PC-9 (cell line): ENCODE measurements at regions not wholly inside any gene's neighbourhood (a gene's known extent, or its start where the extent isn't known, plus 50 kb on each side); places are given as distances from the start of the nearest gene placed in this dataset.

Experiments
- BruUV-seq: library from RNA; stranded (reverse); fragments of 400-500 nt; replicated peaks from 2 replicates; lab custom pipeline; 2021; lab: Mats Ljungman, UMichigan
- CTCF ChIA-PET: fragments of 300-600 bp; sonication (Branson Sonifier 250); formaldehyde crosslinking; loops from one replicate; lab custom pipeline; 2022; ENCODE audit warnings: antibody characterized with exemption; lab: Charles Lee
- POLR2A ChIA-PET: fragments of 300-600 bp; sonication (Branson Sonifier 250); formaldehyde crosslinking; loops from one replicate; lab custom pipeline; 2022; ENCODE audit warnings: antibody characterized with exemption; ENCODE audit not compliant: unreplicated experiment; lab: Charles Lee
- DNase-seq, 2 experiments: peaks; one replicate each; pipeline versions ENCODE4 v3.0.0 to v3.0.0-alpha.2; 2015 to 2022; ENCODE audit warnings: mixed read lengths in 1 of 2
- H2AFZ ChIP-seq: fragments of 200-600 bp; sonication (generic); 2 replicates; pipeline ENCODE4 v1.8.1; 2017; ENCODE audit warnings: antibody characterized with exemption
- H3F3A ChIP-seq: fragments of 200-600 bp; sonication (generic); 2 replicates; pipeline ENCODE4 v1.8.1; 2017; ENCODE audit warnings: antibody characterized with exemption, mild to moderate bottlenecking, low read depth; ENCODE audit not compliant: insufficient read depth
- H3K27ac ChIP-seq: fragments of 200-600 bp; sonication (generic); 2 replicates; pipeline ENCODE4 v1.6.1; 2016; ENCODE audit warnings: mixed run types
- H3K27me3 ChIP-seq: fragments of 200-600 bp; sonication (generic); 2 replicates; pipeline ENCODE4 v1.6.1; 2016; ENCODE audit warnings: low read depth, mixed run types; ENCODE audit not compliant: insufficient read depth
- H3K36me3 ChIP-seq: fragments of 200-600 bp; sonication (generic); 2 replicates; pipeline ENCODE4 v1.6.1; 2016; ENCODE audit warnings: low read depth, mixed run types
- H3K4me1 ChIP-seq: fragments of 200-600 bp; sonication (generic); replicated peaks from 2 replicates; pipeline ENCODE4 v1.6.1; 2016; ENCODE audit warnings: mixed run types; ENCODE audit not compliant: insufficient read depth
- H3K4me2 ChIP-seq: fragments of 200-600 bp; sonication (generic); 2 replicates; pipeline ENCODE4 v1.6.1; 2017; ENCODE audit warnings: mixed run types
- H3K4me3 ChIP-seq: fragments of 200-600 bp; sonication (generic); 2 replicates; pipeline ENCODE4 v1.6.1; 2016; ENCODE audit warnings: mixed run types
- H3K79me2 ChIP-seq: fragments of 200-600 bp; sonication (generic); 2 replicates; pipeline ENCODE4 v1.6.1; 2017; ENCODE audit warnings: low read depth, mixed run types
- H3K9me2 ChIP-seq: fragments of 200-600 bp; sonication (generic); 2 replicates; pipeline ENCODE4 v1.8.1; 2017; ENCODE audit warnings: mild to moderate bottlenecking; ENCODE audit not compliant: insufficient read depth
- H3K9me3 ChIP-seq: fragments of 200-600 bp; sonication (generic); 2 replicates; pipeline ENCODE4 v1.8.1; 2016; ENCODE audit warnings: low read depth; ENCODE audit not compliant: insufficient read depth
- H4K20me1 ChIP-seq: fragments of 200-600 bp; sonication (generic); 2 replicates; pipeline ENCODE4 v1.8.1; 2017; ENCODE audit not compliant: insufficient read depth
- CTCF ChIP-seq: fragments of 200-600 bp; sonication (generic); conservative IDR thresholded peaks from 2 replicates; pipeline ENCODE4 v1.6.1; 2017; ENCODE audit warnings: mixed run types, antibody characterized with exemption, mild to moderate bottlenecking, moderate library complexity
- EZH2 ChIP-seq: fragments of 200-600 bp; sonication (generic); IDR thresholded peaks from 2 replicates; pipeline ENCODE4 v1.8.0; 2017; ENCODE audit warnings: antibody characterized with exemption, low read depth
- intact Hi-C: fragments of 100-400 bp; cut with micrococcal nuclease; formaldehyde crosslinking; loops from one replicate; pipeline ENCODE4 v1.10.0; 2022; ENCODE audit not compliant: unreplicated experiment

DNA sequence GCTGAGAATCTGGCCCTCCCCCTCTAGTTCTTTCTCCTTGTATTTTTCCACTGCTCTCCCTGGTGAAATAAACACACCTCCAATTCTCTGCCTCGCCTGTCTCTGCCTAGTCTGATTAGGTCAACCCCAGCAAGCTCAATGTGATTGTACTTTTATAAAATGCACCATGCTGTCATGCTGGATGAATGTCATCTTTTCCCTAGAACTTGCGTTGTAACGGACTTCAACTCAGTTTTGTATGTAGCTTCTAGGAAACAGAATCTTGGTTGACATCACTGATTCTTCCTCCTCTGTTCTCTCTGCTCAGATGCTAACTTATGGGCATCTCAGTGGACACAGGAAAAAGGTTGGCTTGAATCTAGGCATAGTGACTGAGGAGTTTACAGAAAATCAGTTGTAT lies 261.9 kb upstream of the ISX start:
- ChIA-PET POLR2A (no interaction called here), CTCF (no interaction called here)
- peaks cover 50% of the 10 kb centered on the region for H3K27me3 ChIP-seq
- H3F3A ChIP-seq, result no peaks in the 10 kb centered on the region
- H3K79me2 ChIP-seq, result no peaks in the 10 kb centered on the region
- H2AFZ ChIP-seq, result no peak overlapping the region
- no peak overlapping the region for H3K4me2 ChIP-seq
- TF ChIP-seq EZH2 (no peak), CTCF (no peak)
- no peaks in the 10 kb centered on the region for H3K4me1 ChIP-seq
- H3K27ac ChIP-seq, result no peak overlapping the region
- intact Hi-C loops, result no loop called here
- no TSS peak for BruUV-seq
- no peaks in the 10 kb centered on the region for H3K36me3 ChIP-seq
- no peaks in the 10 kb centered on the region for H3K9me2 ChIP-seq
- DNase-seq, result no peak
- no peaks in the 10 kb centered on the region for H3K9me3 ChIP-seq
- no peaks in the 10 kb centered on the region for H4K20me1 ChIP-seq
- H3K4me3 ChIP-seq, result no peak overlapping the region

- CTCF ChIA-PET, result no interaction called here
Measured at GRCh38 chr22:34804604-34805003, 261.4 kb upstream of the ISX start.

GRCh38 chr22:34805771-34806170 lies 260.2 kb upstream of the ISX start:
- Histone ChIP-seq H3K4me2 (no peak overlapping the region), H3K79me2 (no peaks in the 10 kb centered on the region), H3K9me3 (no peaks in the 10 kb centered on the region), H3K27ac (no peak overlapping the region), H2AFZ (no peak overlapping the region), H3K4me3 (no peak overlapping the region), H3K4me1 (no peaks in the 10 kb centered on the region), H3F3A (no peaks in the 10 kb centered on the region), H3K27me3 (peaks cover 36% of the 10 kb centered on the region), H3K36me3 (no peaks in the 10 kb centered on the region), H4K20me1 (no peaks in the 10 kb centered on the region), H3K9me2 (no peaks in the 10 kb centered on the region)
- BruUV-seq, result no TSS peak
- intact Hi-C loops, result no loop called here
- CTCF ChIA-PET, result no interaction called here
- no peak for DNase-seq
- TF ChIP-seq EZH2 (no peak), CTCF (no peak)
- POLR2A ChIA-PET, result no interaction called here

More at GRCh38 chr22:34804604-34805003, 261.4 kb upstream of the ISX start:
- Histone ChIP-seq H3K27me3 (peaks cover 47% of the 10 kb centered on the region), H4K20me1 (no peaks in the 10 kb centered on the region), H3K79me2 (no peaks in the 10 kb centered on the region), H3K9me2 (no peaks in the 10 kb centered on the region), H3K4me2 (no peak overlapping the region), H3K9me3 (no peaks in the 10 kb centered on the region), H3K36me3 (no peaks in the 10 kb centered on the region), H2AFZ (no peak overlapping the region), H3K27ac (no peak overlapping the region), H3F3A (no peaks in the 10 kb centered on the region), H3K4me3 (no peak overlapping the region), H3K4me1 (no peaks in the 10 kb centered on the region)
- TF ChIP-seq EZH2 (no peak), CTCF (no peak)
- DNase-seq, result no peak
- BruUV-seq, result no TSS peak
- POLR2A ChIA-PET, result no interaction called here
- intact Hi-C loops, result no loop called here
